GM12873 (cell line): ENCODE measurements at regions not wholly inside any gene's neighbourhood (a gene's known extent, or its start where the extent isn't known, plus 50 kb on each side); places are given as distances from the start of the nearest gene placed in this dataset.

ENCODE experiments used
- CTCF ChIP-seq: IDR thresholded peaks from 2 replicates; pipeline ENCODE4 v1.5.1; 2012; ENCODE audit warnings: low read depth, mild to moderate bottlenecking, moderate library complexity, low read length, control low read depth; ENCODE audit not compliant: insufficient read depth; ENCODE audit errors: missing control alignments

GRCh38 chr4:129248621-129249020 lies 152.7 kb downstream of the C4orf33 start:
- TF ChIP-seq CTCF: no peak

GRCh38 chr4:129254126-129254525 lies 158.2 kb downstream of the C4orf33 start:
- TF ChIP-seq CTCF: no peak

GRCh38 chr4:129254526-129254925 lies 158.6 kb downstream of the C4orf33 start:
- no peak for TF ChIP-seq CTCF

- TF ChIP-seq CTCF: no peak
Measured at GRCh38 chr4:129261584-129261983, 165.6 kb downstream of the C4orf33 start.

GRCh38 chr4:129264008-129264657 lies 168.2 kb downstream of the C4orf33 start:
- TF ChIP-seq CTCF: no peak

GRCh38 chr4:129278868-129279267 lies 182.9 kb downstream of the C4orf33 start:
- no peak for TF ChIP-seq CTCF

- TF ChIP-seq CTCF: no peak
Measured at GRCh38 chr4:129282293-129282692, 186.3 kb downstream of the C4orf33 start.
